Thoracic aorta (tissue), 2 donors: ENCODE measurements at regions not wholly inside any gene's neighbourhood (a gene's known extent, or its start where the extent isn't known, plus 50 kb on each side); places are given as distances from the start of the nearest gene placed in this dataset.

ENCODE experiments used
- ATAC-seq: fragments of 150-250 bp; one replicate; pipeline ENCODE4 v1.8.0; 2017; ENCODE audit warnings: low read depth; ENCODE audit not compliant: insufficient number of reproducible peaks, low FRiP score
- DNase-seq: peaks from one replicate; pipeline ENCODE4 v3.0.0-alpha.2; 2020; ENCODE audit warnings: low spot score
- H3K27ac ChIP-seq, 2 donors: fragments of 200-600 bp; sonication (generic); 1 replicate in 1 of 2; 2 replicates in 1 of 2; pipeline ENCODE4 v1.5.1; 2016; ENCODE audit warnings: mild to moderate bottlenecking in 2 of 2, moderate library complexity in 2 of 2
- H3K27me3 ChIP-seq: fragments of 200-600 bp; sonication (generic); replicated peaks from 2 replicates; pipeline ENCODE4 v1.6.0; 2016; ENCODE audit warnings: mild to moderate bottlenecking; ENCODE audit not compliant: insufficient read depth
- H3K36me3 ChIP-seq: fragments of 200-600 bp; sonication (generic); one replicate; pipeline ENCODE4 v1.5.1; 2016
- H3K4me1 ChIP-seq, 2 donors: fragments of 200-600 bp; sonication (generic); 1 replicate in 1 of 2; 2 replicates in 1 of 2; pipeline versions ENCODE4 v1.5.1 to v1.6.0; 2016; ENCODE audit warnings: low read depth in 2 of 2, mild to moderate bottlenecking in 1 of 2; ENCODE audit not compliant: control insufficient read depth in 1 of 2
- H3K4me3 ChIP-seq: fragments of 200-600 bp; sonication (generic); 2 replicates; pipeline ENCODE4 v1.5.1; 2016; ENCODE audit warnings: mild to moderate bottlenecking
- H3K9me3 ChIP-seq: fragments of 200-600 bp; sonication (generic); 2 replicates; pipeline ENCODE4 v1.5.1; 2016
- TF ChIP-seq, protein P1 (sequence below): fragments of 200-600 bp; sonication (generic); IDR thresholded peaks from one replicate; pipeline ENCODE4 v1.5.1; 2019; ENCODE audit warnings: antibody characterized with exemption

DNA sequence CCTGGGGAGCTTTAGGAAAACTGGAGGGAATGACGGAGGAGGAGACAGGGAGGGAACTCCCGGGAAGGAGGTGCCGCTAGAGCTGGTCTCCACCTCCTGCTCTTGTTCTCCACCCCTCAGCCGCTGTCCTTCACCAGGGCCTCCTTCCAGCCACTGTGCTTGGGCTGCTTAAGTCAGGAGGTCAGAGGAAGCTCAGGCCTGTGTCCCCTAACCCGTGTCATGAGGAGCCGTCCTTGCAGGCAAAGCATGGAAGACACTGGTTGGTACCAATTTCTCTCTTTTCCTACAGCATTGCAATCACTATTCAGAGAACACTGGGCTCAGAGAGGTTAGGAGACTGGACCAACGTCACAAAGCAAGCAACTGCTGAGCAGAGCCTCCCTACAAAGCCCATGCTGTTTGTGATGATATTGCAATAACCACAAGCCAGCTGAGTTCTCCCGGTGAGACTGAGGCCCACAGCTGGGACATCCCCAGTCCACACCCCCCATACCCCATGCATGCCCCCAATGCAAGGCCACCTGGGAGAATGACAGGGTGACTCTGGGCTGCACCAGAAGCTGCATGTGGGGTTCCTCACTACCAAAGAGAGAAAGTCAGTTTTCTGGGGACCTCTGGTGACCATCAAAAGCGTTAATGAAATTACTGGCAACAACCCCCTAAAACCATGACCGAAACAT, 427.5 kb downstream of the NPHP4 start:
- H3K9me3 ChIP-seq = no peaks in the 10 kb centered on the region
- H3K4me3 ChIP-seq = no peak overlapping the region
- no peaks in the 10 kb centered on the region for H3K4me1 ChIP-seq
- H3K27ac ChIP-seq = no peak overlapping the region
- H3K36me3 ChIP-seq = no peaks in the 10 kb centered on the region
- TF ChIP-seq, protein P1, sequence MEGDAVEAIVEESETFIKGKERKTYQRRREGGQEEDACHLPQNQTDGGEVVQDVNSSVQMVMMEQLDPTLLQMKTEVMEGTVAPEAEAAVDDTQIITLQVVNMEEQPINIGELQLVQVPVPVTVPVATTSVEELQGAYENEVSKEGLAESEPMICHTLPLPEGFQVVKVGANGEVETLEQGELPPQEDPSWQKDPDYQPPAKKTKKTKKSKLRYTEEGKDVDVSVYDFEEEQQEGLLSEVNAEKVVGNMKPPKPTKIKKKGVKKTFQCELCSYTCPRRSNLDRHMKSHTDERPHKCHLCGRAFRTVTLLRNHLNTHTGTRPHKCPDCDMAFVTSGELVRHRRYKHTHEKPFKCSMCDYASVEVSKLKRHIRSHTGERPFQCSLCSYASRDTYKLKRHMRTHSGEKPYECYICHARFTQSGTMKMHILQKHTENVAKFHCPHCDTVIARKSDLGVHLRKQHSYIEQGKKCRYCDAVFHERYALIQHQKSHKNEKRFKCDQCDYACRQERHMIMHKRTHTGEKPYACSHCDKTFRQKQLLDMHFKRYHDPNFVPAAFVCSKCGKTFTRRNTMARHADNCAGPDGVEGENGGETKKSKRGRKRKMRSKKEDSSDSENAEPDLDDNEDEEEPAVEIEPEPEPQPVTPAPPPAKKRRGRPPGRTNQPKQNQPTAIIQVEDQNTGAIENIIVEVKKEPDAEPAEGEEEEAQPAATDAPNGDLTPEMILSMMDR = no peak
- no peak for DNase-seq
- H3K27me3 ChIP-seq = no peaks in the 10 kb centered on the region
- ATAC-seq = no peak

DNA sequence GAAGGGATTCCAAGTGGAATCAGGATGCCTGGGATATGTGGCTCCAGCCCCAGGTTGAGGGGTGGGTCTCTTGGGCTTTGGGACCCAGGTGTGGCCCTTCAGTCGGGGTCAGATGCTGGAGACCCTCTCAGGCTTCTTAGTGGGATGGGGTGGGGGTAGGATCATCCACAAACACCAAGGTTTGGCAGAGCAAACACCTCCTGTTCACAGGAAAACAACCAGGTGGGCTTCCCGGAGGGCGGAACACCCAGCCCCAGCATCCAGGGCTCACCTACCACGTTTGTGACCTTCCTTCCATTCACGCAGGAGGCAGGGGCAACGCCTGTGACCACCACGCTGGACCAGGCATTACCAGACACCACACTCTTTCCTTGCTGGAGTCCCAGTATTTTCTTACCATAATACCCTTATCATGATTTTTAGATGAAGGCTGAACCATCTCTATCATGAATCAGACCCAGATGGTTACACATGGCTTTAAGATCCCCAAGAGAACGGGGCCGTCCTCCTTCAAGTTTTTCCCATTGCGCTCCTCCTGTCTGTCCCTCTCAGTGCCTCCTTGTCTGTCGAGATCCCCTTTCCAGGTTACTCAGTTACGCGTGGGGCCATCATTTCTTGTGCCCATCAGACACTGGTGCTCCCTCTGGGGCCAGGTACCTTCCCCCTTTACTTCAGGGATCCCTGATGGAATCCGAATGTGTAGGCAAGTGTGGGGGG, 428.2 kb downstream of the NPHP4 start:
- H3K4me3 ChIP-seq = no peak overlapping the region
- ATAC-seq = no peak
- no peaks in the 10 kb centered on the region for H3K36me3 ChIP-seq
- H3K9me3 ChIP-seq = no peaks in the 10 kb centered on the region
- DNase-seq = no peak
- TF ChIP-seq, protein P1 = no peak
- no peaks in the 10 kb centered on the region for H3K27me3 ChIP-seq
- no peaks in the 10 kb centered on the region for H3K4me1 ChIP-seq
- no peak overlapping the region for H3K27ac ChIP-seq

DNA sequence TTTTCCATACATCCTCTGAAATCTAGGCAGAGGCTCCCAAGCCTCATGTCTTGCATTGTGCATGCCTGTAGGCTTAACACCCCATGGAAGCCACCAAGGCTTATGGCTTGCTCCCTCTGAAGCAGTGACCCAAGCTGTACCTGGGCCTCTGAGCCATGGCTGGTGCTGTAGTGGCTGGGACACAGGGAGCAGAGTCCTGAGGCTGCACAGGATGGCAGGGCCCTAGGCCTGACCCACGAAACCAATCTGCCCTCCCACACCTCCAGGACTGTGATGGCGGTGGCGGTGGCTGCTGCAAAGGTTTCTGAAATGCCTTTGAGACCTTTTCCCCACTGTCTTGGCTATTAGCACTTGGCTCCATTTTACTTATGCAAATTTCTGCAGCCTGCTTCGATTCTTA, 429.5 kb downstream of the NPHP4 start:
- Histone ChIP-seq H3K36me3 (no peaks in the 10 kb centered on the region), H3K4me3 (no peak overlapping the region), H3K27me3 (no peaks in the 10 kb centered on the region), H3K4me1 (no peaks in the 10 kb centered on the region), H3K27ac (no peak overlapping the region), H3K9me3 (no peaks in the 10 kb centered on the region)
- ATAC-seq (no peak), DNase-seq (no peak)
- TF ChIP-seq, protein P1 = no peak

DNA sequence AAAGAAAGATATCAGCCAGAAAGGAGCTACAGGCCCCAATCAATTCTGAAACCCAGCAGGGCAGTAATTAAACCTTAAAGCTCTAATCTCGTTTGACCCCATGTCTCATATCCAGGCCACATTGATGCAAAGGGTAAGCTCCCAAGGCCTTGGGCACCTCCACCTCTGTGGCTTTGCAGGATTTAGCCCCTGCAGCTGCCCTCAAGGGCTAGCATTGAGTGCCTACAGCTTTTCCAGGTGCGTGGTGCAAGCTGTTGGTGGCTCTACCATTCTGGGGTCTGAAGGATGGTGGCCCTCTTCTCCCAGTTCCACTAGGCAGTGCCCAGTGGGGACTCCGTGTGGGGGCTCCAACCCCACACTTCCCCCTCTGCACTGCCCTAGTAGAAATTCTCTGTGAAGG, 429.9 kb downstream of the NPHP4 start:
- no peaks in the 10 kb centered on the region for H3K36me3 ChIP-seq
- H3K4me1 ChIP-seq = no peaks in the 10 kb centered on the region
- TF ChIP-seq, protein P1 = no peak
- no peak for DNase-seq
- H3K4me3 ChIP-seq = no peak overlapping the region
- no peaks in the 10 kb centered on the region for H3K27me3 ChIP-seq
- H3K27ac ChIP-seq = no peak overlapping the region
- H3K9me3 ChIP-seq = no peaks in the 10 kb centered on the region
- ATAC-seq = no peak

DNA sequence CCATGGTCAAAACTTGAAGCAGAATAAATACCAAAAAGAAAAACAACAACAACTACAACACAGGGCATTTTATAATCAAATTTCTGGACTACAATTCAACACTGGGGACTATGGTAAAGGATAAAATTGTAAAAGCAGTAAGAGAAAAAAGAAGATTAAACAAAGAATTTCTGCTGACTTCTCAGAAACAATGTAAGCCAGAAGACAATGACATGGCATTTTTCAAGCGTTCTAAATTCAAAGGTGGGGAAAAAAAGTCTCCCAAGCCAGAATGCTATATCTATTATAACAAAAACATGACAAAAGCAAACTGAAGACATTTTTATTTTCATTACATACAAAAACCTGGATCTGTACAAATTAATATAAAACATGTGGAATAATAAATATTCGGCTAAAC, 433.1 kb downstream of the NPHP4 start:
- no peak overlapping the region for H3K4me3 ChIP-seq
- TF ChIP-seq, protein P1 = no peak
- H3K36me3 ChIP-seq = no peaks in the 10 kb centered on the region
- no peaks in the 10 kb centered on the region for H3K27me3 ChIP-seq
- H3K9me3 ChIP-seq = no peaks in the 10 kb centered on the region
- H3K4me1 ChIP-seq = no peaks in the 10 kb centered on the region
- ATAC-seq (no peak), DNase-seq (no peak)
- no peak overlapping the region for H3K27ac ChIP-seq
